Stimulated activated CD4-positive, alpha-beta T cell treated with anti-CD3 and anti-CD28 coated beads, Interleukin-4, amount 100 ng/mL, for 24 hours (primary cell): ENCODE measurements at regions not wholly inside any gene's neighbourhood (a gene's known extent, or its start where the extent isn't known, plus 50 kb on each side); places are given as distances from the start of the nearest gene placed in this dataset.
A peak's percentile ranks its signal among the peaks of the same experiment; 100 is the strongest.
"Not testable (repeated sequence)": the region's sequence is repeated elsewhere in the genome, so short reads cannot be mapped to it uniquely, and the experiment has no call there.

ENCODE experiments used
- DNase-seq: peaks from one replicate; pipeline ENCODE4 v3.0.0-alpha.2; 2020

DNA sequence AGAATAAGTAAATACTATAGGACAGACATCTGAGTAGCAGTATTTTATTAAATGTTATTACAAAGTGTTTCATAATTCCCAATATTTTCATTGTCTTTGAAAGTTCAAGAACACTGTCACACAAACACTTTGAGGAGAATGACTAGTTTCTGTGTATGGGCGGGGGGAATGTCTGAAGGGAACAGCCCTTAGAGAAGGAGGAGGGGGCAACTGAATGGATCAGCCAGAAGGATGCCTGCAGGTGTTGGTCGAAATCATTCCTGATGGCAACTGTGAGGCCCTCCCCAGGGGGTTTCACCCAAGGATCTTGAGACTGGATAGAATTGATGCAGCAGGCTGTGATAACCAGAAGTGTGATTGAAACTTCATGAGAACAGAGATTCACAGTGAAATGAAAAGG lies 223.2 kb upstream of the C1orf87 start:
- no peak for DNase-seq

- no peak for DNase-seq
These were observed 218.6 kb upstream of the C1orf87 start for GRCh38 chr1:60292140-60292539.

DNA sequence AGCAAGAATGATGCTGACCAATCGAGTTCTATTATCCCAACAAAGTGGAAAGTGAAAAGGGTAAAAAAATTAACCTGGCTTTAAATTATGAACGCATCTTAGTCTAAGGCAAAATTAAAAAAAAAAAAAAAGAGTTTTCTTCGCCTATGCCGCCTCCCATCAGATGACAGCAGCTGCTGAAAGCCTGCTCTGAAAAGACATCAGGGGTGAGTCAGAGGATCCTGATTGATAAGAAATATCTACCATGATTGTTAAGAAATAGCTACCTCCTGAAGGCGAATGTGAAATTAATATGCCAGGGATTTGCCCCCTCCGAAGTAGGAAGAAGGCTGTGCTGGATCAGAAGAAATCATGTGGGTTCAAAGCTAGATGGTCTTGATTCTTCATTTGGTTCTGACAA lies 216.8 kb upstream of the C1orf87 start:
- DNase-seq = no peak

GRCh38 chr1:60287536-60287935 lies 214.0 kb upstream of the C1orf87 start:
- no peak for DNase-seq

DNA sequence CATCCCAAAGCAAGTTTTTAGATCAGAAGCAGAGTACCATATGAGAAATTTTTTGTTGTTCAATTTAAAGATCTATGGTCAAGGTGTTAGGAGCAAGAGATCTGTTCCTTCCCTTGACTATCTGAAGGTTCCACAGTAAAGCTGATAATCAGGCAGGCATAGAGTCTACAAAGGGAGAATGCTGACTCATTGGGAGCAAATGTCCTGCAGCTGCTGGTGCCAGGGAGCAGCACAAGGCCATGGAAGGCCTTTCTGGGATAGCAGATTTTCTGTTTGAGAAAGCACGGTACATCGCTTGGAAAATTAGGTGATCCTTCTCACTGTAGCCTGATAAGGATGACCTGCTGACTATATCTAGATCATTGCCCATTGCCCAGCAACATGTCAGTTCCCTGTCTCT lies 210.1 kb upstream of the C1orf87 start:
- DNase-seq = no peak

- peak; percentile 3 for DNase-seq
These were observed 207.9 kb upstream of the C1orf87 start for GRCh38 chr1:60281360-60281932.

GRCh38 chr1:60280819-60281218 lies 207.2 kb upstream of the C1orf87 start:
- DNase-seq = no peak

- DNase-seq = no peak
These were observed 206.7 kb upstream of the C1orf87 start for GRCh38 chr1:60280256-60280655.

DNA sequence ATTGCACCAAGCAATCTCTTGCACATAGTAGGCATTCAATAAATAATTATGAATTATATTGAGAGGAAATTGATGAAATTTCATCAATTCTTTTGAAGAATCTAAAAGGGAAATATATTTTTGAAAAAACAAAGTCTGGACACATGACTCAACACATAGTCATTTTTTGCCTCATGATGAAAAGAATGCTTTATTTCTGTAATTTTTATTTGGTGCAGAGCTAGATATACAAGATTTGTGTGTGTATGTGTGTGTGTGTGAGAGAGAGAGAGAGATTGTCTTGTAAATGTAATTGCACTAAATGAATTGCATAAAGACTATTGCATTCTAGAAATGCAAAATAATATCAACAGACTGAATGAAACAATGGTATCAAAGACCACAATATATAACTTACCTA lies 206.2 kb upstream of the C1orf87 start:
- no peak for DNase-seq

DNA sequence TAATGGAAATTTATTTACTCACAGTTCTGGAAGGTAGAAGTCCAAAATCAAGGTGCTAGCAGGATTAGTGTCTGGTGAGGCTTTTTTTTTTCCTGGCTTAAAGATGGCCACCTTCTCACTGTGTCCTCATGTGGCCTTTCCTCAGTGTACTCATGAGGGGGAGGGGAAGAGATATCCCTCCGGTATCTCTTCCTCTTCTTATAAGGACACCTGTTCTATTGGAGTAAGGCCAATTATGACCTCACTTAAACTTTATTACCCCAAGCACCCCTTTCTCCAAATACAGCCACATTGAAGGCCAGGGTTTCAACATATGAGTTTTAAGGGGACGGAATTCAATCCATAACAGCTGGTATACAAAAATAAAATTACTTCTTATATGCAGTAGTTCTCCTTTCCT lies 203.7 kb upstream of the C1orf87 start:
- no peak for DNase-seq

- no peak for DNase-seq
These were observed 201.1 kb upstream of the C1orf87 start for GRCh38 chr1:60274422-60275290.

DNA sequence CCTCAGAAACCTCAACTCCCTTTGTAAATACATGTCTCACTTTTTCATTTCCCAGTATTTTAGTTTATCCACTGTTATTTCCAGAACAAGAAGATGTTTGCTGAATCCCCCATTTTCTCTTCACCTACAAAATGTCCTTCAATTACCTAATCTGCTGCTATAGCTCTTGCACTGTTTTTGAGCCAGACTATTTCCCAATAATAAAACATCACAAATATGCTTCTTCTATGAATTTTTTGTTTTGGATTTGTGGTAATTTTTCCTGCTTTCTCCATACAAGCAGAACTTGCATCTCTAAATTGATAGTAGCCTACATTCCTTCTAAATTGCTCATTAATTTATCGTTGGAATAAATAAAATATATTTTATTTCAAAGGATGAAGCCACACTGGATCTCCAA lies 199.6 kb upstream of the C1orf87 start:
- no peak for DNase-seq

DNA sequence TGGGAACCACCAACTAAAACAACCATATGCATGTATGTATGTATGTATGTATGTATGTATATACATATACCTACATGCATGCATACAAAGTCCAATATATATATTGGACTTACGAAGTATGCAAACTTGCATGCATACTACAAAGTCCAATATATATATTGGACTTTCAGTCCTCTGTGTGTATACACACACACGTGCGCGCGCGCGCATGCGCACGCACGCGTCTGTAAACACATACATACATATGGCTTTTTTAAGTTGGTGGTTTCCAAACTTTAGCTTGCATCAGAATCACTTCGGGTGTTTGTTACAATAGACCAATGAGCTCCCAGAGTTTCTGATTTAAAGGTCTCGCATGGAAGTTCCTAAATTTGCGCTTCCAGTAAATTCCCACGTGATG lies 197.5 kb upstream of the C1orf87 start:
- DNase-seq = no peak

DNA sequence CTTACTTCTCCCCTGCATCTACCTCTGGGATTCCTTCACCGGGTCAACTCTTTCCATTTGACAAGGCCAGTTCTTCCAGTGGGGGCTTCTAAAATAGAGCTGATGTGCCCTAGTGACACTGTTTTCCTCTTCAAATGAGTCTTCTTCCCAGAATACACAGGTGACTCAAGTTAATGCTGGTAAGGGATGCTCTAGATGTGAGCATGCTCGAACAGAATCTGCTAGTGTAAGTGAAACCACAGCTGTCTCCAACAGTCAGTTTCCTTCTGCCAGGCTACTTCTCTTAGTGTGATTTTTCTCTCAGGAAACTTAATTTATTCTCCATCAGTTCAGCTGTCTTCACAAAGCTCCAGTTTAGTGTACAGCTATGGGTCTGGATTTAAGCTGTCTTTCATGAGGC lies 194.9 kb upstream of the C1orf87 start:
- DNase-seq = no peak

- DNase-seq = no peak
These were observed 192.3 kb upstream of the C1orf87 start for GRCh38 chr1:60265560-60266535.

DNA sequence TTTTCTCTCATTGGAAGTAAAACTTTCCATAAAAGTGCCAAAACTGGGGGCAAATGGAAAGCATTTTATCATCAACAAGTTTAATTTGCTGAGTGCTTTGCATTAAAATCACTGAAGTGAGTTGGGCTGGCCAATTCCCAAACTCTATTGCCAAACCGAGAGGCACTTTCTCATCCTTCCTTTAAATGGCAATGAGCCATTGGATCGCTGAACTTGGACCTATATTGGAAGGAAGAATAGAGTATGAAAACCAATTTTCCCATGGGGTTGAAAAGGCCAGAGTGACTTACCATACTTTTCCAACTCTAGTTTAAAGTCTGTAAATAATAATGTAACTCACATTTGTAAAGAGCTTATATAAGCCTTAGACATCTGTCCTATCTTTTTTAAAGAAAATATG lies 189.1 kb upstream of the C1orf87 start:
- DNase-seq = no peak

GRCh38 chr1:60257531-60257930 lies 184.0 kb upstream of the C1orf87 start:
- no peak for DNase-seq

DNA sequence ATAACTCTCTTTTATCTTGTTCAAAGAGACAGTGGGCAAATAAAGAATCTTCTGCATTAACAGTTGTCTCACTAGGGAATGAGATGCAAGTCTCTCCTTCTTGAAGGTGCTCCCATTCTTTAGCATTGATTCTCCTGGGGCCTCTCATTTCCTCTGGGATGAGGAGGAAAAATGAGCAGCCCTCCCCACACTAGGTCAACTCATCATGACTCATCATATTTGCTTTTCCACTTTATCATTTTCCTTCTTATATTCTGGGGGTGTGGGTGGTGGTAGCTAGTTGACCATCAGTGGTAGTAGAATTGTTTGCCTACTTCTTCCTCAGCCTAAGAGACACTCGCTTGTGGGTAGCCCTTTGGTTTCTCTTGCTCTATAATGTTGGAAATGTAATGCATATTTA lies 182.0 kb upstream of the C1orf87 start:
- no peak for DNase-seq

DNA sequence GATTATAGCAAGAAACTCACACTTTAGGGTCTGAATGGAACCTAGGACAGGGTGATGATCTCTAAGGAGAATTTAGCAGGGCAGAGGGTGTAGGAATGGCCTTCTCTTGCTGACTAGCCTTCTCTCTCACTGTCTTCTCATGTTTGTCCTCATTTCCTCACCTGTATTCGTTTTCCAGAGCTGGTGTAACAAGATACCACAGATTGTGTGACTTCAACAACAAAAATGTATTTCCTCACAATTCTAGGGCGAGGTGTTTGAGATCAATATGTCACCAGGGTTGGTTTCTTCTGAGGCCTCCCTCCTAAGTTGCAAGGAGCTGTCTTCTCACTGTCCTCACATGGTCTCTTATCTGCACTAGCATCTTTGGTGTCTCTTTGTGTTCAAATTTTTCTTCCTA lies 177.9 kb upstream of the C1orf87 start:
- DNase-seq = no peak

DNA sequence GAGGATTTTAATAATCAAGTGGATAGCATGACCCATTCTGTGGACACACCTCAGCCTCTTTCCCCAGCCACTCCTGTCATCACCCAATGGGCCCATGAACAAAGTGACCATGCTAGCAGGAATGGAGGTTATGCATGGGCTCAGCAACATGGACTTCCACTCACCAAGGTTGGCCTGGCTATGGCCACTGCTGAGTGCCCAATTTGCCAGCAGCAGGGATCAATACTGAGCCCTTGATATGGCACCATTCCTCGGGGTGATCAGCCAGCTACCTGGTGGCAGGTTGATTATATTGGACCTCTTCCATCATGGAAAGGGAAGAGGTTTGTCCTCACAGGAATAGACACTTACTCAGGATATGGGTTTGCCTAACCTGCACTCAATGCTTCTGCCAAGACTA lies 173.9 kb upstream of the C1orf87 start:
- DNase-seq = not testable (repeated sequence)

GRCh38 chr1:60245324-60245723 lies 171.8 kb upstream of the C1orf87 start:
- no peak for DNase-seq

DNA sequence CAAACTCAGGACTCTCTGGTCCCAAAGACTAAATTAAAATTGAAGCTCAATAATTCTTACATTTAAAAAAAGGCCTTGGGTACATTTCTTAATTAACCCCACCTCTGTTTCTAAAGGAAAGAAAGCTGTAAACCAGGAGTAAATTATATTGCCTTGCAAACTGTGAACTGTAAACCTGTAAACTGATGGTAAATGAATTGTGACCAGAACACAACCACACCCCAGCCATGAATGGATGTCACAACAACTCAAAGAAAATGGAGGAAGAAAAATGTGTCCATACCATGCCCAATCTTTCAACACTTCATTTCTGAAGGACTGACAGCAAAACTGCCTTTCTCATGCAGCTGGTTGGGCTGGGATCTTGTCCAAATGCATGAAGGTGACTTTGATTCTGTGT lies 171.3 kb upstream of the C1orf87 start:
- DNase-seq = no peak

GRCh38 chr1:60235275-60235674 lies 161.7 kb upstream of the C1orf87 start:
- no peak for DNase-seq

DNA sequence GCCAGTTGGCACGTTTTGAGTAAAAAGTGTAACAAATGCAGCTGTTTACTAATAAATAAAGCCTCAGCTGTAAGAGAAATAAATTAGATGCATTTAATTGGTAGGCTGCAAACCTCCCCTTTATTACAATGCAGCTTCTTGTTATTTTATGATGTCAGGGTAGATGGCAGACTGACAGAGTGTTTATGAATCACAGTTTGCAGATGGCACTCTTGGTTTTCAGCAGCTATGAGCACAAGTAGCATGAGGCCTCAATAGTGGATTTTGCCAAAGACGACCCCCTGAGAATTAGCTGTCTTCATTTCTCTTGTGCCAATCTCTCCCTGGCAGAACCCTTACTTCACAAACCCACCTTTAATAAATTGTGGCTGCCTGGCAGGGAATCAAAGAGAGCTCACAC lies 161.2 kb upstream of the C1orf87 start:
- no peak for DNase-seq
